IPS-18a (cell line): ENCODE measurements at regions not wholly inside any gene's neighbourhood (a gene's known extent, or its start where the extent isn't known, plus 50 kb on each side); places are given as distances from the start of the nearest gene placed in this dataset.
"Not testable (repeated sequence)": the region's sequence is repeated elsewhere in the genome, so short reads cannot be mapped to it uniquely, and the experiment has no call there.

Experiments used
- H3K27ac ChIP-seq: one replicate; pipeline ENCODE4 v1.5.1; 2013; ENCODE audit warnings: low read length
- H3K27me3 ChIP-seq: one replicate; pipeline ENCODE4 v1.6.1; 2013; ENCODE audit warnings: mild to moderate bottlenecking, low read length; ENCODE audit not compliant: control insufficient read depth, insufficient read depth
- H3K36me3 ChIP-seq: one replicate; pipeline ENCODE4 v1.6.1; 2013; ENCODE audit warnings: low read depth, low read length; ENCODE audit not compliant: control insufficient read depth
- H3K4me1 ChIP-seq: one replicate; pipeline ENCODE4 v1.6.1; 2013; ENCODE audit warnings: low read depth, low read length; ENCODE audit not compliant: control insufficient read depth
- H3K4me3 ChIP-seq: one replicate; pipeline ENCODE4 v1.5.1; 2013; ENCODE audit warnings: low read length
- H3K9ac ChIP-seq: one replicate; pipeline ENCODE4 v1.6.1; 2013; ENCODE audit warnings: mild to moderate bottlenecking, low read length, moderate library complexity
- H3K9me3 ChIP-seq: one replicate; pipeline ENCODE4 v1.6.1; 2013; ENCODE audit warnings: low read depth, low read length; ENCODE audit not compliant: control insufficient read depth

DNA sequence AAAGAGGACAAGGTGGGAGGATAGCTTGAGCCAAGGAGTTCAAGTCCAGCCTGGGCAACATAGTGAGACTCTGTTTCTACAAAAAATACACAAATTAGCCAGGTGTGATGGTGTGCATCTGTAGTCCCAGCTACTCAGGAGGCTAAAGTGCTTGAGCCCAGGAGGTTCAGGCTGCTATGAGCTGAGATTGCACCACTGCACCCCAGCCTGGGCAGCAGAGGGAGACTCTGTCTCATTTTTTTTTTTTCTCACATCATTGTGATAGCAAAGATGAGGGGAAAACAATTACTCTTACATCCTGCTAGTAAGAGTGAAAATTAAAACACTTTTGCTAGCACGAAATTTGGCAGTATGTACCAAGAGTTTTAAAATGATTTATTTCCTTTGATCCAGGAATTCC lies 463.7 kb downstream of the TMEM135 start:
- Histone ChIP-seq H3K9ac (no peak overlapping the region), H3K27me3 (no peaks in the 10 kb centered on the region), H3K27ac (no peak overlapping the region), H3K4me1 (no peaks in the 10 kb centered on the region), H3K9me3 (no peaks in the 10 kb centered on the region), H3K36me3 (no peaks in the 10 kb centered on the region), H3K4me3 (no peak overlapping the region)

DNA sequence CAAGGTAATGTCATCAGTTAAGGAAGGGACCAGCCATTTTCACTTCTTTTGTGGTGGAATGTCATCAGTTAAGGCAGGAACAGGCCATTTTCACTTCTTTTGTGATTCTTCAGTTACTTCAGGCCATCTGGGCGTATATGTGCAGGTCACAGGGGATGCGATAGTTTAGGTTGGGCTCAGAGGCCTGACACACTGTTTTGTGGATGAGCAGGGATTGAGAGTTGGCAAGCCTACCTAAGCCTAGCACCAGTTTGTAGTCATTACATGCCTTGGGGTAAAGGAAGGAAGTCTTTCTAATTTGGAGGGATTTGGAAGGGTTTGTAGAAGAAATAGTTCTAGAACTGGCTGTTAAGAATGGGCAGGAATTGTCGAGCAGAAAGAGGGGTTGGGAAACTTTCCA lies 457.2 kb downstream of the TMEM135 start:
- peaks cover 15% of the 10 kb centered on the region for H3K4me1 ChIP-seq
- not testable (repeated sequence) for H3K36me3 ChIP-seq, H3K27me3 ChIP-seq, H3K4me3 ChIP-seq, H3K9ac ChIP-seq, H3K27ac ChIP-seq, H3K9me3 ChIP-seq

DNA sequence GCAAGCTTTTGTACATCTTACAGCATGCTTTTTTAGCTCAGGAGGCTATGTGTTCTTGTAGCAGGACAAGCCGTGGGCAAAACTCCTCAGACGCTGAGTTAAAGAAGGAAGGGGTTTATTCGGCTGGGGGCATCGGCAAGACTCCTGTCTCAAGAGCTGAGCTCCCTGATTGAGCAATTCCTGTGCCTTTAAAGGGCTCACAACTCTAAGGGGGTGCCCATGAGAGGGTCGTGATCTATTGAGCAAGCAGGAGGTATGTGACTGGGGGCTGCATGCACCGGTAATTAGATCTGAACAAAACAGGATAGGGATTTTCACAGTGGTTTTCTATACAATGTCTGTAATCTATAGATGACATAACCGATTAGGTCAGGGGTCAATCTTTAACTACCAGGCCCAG lies 456.3 kb downstream of the TMEM135 start:
- peaks cover 15% of the 10 kb centered on the region for H3K4me1 ChIP-seq
- not testable (repeated sequence) for H3K36me3 ChIP-seq, H3K4me3 ChIP-seq, H3K9me3 ChIP-seq, H3K27ac ChIP-seq, H3K27me3 ChIP-seq, H3K9ac ChIP-seq

DNA sequence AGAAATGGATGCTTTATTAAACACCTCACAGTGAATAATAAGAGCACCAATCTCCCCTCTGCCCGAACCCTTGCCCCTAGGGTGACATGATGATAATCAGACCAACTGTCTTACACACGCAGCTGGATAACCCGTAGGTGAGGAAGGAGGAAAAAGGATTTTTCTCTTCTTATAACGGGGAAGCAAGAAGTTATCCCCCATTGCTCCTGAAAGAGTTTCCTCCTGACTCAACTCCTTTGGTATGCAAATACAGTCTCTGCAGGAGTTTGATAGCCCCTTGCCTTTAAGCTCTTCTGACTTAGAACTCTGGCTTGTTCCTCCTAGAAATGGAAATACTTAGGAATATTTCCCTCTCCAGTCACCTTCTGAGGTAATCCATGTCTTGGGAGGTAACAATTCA lies 455.8 kb downstream of the TMEM135 start:
- no peaks in the 10 kb centered on the region for H3K36me3 ChIP-seq
- H3K27me3 ChIP-seq, result no peaks in the 10 kb centered on the region
- peak overlapping the region; percentile 32 for H3K4me3 ChIP-seq
- H3K9me3 ChIP-seq, result no peaks in the 10 kb centered on the region
- no peak overlapping the region for H3K27ac ChIP-seq
- no peak overlapping the region for H3K9ac ChIP-seq
- peaks cover 15% of the 10 kb centered on the region for H3K4me1 ChIP-seq

DNA sequence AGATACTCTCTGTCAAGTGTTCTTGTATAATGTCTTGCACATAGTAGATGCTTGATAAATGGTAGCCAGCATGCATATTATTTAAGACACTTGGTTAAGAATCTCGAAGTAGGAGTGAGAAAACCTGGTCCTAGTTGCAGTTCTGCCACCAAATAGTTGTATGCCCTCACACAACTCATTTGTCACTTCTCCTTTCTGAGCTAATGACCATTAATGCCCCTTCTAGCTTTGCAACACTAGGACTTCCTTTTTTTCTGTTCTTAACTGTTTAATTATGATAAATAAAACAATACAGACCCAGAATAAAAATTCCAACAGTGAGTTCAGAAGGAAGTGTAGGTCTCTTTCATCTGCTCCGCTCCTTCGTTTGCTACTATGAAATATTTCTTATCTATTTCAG lies 453.6 kb downstream of the TMEM135 start:
- Histone ChIP-seq H3K4me1 (peaks cover 15% of the 10 kb centered on the region), H3K4me3 (no peak overlapping the region), H3K9me3 (no peaks in the 10 kb centered on the region), H3K36me3 (no peaks in the 10 kb centered on the region), H3K9ac (no peak overlapping the region), H3K27me3 (no peaks in the 10 kb centered on the region), H3K27ac (no peak overlapping the region)

DNA sequence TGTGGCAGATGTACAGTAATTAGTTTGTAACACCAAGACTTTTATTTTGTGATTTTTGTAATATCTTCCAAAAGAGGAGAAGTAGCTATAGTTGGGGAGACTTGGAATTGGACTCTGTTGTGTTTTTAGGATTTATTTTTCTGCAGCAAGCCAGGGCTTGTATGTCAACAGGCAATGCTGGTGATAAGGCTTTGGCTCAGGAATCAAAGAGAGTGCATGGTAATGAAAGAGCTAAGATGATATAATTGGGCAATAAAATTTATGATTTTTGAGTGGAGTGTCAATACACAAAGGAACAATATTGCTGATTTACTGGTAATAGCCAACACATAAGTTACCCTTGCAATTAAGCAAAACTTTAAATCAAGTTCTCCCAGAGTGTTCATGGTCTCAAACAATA lies 452.9 kb downstream of the TMEM135 start:
- peaks cover 15% of the 10 kb centered on the region for H3K4me1 ChIP-seq
- no peaks in the 10 kb centered on the region for H3K27me3 ChIP-seq
- H3K36me3 ChIP-seq, result no peaks in the 10 kb centered on the region
- no peak overlapping the region for H3K27ac ChIP-seq
- no peaks in the 10 kb centered on the region for H3K9me3 ChIP-seq
- H3K4me3 ChIP-seq, result no peak overlapping the region
- H3K9ac ChIP-seq, result no peak overlapping the region

DNA sequence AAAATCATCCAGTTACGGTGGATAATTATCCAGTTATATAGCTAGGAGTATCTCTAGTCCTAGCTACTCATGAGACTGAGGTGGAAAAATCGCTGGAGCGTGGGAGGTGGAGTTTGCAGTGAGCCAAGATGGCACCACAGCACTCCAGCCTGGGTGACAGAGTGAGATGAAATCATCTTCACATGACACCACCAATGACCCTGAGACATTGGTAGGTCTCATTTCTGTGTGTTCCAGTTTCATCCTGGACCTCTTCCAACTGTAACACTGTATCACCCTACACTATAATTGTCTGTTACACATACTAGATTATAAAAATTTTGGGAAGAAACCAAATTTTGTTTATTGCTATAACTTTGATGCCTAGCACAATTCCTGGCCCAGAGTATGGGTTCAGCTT lies 446.8 kb downstream of the TMEM135 start:
- Histone ChIP-seq H3K36me3 (no peaks in the 10 kb centered on the region), H3K9me3 (no peaks in the 10 kb centered on the region), H3K4me3 (no peak overlapping the region), H3K27ac (no peak overlapping the region), H3K4me1 (no peaks in the 10 kb centered on the region), H3K9ac (no peak overlapping the region), H3K27me3 (no peaks in the 10 kb centered on the region)

DNA sequence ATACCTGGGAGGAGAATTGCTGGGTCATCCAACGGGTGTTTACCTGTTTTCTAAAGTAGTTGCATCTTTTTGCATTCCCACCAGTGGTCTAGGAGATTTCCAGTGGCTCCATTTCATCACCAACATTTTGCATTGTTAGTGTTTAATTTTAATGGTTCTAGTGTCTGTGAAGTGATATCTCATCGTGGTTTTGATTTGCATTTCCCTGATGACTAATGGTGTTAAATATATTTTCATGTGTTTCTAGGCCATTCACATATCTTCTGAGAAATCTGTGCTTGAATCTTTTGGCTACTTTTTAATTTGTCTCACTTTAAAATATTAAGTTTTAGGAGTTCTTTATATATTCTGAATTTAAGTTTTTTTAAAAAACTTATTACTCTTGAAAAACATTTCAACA lies 439.6 kb downstream of the TMEM135 start:
- Histone ChIP-seq H3K36me3 (no peaks in the 10 kb centered on the region), H3K4me1 (no peaks in the 10 kb centered on the region), H3K27ac (no peak overlapping the region), H3K4me3 (no peak overlapping the region), H3K9ac (no peak overlapping the region), H3K9me3 (no peaks in the 10 kb centered on the region), H3K27me3 (no peaks in the 10 kb centered on the region)

DNA sequence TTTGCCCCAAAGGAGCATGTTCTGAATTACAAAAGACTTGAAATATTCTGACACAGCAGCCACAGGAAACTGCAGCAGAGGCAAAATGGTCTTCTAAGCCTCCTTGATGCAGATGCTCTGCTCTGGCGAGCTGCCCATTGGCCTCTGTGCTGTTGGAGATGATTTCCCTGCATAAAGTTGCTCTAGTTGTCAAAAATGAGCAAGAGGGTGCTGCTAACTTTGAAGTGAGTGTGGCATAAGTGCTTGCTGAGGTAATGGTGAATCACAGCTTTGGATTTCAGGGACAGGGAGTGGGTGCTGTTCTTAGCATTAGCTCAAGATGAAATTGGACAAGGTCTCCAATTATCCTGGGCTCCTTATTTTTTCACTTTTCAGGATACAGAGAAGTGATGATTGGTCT lies 435.4 kb downstream of the TMEM135 start:
- no peaks in the 10 kb centered on the region for H3K27me3 ChIP-seq

DNA sequence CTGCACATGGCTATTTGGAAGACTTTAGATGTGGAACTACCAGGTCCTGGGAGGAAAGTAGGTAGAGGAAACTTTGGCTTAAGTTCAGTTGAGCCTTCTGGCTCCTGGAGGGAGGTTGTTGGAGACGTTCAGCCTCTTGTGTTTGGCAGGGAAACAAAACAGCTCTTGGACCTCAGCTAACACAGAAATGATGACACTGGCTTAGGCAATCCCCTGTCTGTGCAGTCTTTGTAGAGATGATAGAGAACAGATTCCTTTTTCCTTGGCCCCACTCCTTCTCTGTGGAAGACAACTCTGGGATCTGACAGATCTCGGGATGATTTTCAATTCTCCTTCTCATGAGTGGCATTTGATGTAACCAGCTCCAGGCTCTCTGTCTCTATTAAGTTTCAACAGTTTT lies 428.5 kb downstream of the TMEM135 start:
- no peaks in the 10 kb centered on the region for H3K27me3 ChIP-seq
- H3K9me3 ChIP-seq, result no peaks in the 10 kb centered on the region
- no peaks in the 10 kb centered on the region for H3K36me3 ChIP-seq
- no peak overlapping the region for H3K27ac ChIP-seq
- H3K9ac ChIP-seq, result no peak overlapping the region
- H3K4me1 ChIP-seq, result no peaks in the 10 kb centered on the region
- H3K4me3 ChIP-seq, result no peak overlapping the region

More for the DNA sequence above, 435.4 kb downstream of the TMEM135 start:
- Histone ChIP-seq H3K36me3 (no peaks in the 10 kb centered on the region), H3K9ac (no peak overlapping the region), H3K27ac (no peak overlapping the region), H3K9me3 (no peaks in the 10 kb centered on the region), H3K4me1 (no peaks in the 10 kb centered on the region), H3K4me3 (no peak overlapping the region)

DNA sequence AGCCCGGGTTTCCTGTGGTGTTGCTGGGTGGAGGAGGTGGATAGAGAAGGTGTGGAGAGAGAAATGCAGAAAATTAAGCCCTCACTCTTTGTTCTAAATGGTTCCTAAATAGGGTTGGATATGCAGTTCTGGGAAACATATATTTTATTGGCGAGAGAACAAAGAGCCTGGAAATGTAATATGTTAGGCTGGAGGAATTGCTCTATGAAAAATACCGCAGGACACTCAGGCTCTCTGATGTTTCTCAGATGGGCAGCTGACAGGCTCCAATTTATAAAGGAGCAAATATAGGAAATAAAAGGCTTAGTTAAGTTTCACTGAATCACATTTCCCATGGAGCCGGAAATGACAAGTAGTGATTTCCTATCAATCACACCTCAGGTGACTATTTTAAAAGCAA lies 428.0 kb downstream of the TMEM135 start:
- no peaks in the 10 kb centered on the region for H3K9me3 ChIP-seq

DNA sequence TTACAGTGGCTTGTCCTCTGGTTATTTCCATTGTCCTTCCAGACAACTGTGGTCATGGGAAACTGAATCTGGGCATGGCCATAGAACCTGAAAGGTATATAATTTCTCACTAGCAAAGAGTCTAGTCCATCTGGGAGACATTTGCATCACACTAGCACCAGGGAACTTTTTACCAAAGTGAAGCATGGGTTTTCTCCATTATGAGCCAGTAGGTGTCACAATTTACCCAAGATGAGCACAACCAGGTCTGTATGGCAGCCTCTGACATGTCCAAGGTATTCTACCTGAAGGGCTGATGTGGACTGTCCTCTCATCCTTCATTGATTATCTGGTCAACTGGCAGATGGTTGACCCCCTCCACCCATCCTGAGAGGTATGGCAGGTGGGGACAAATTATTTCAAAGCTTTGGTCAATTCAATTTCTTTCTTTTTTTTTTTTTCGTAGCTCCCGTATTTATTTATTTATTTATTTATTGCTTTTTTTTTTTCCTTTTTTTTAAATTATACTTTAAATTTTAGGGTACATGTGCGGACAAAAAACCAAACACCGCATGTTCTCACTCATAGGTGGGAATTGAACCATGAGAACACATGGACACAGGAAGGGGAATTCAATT lies 425.9 kb downstream of the TMEM135 start:
- Histone ChIP-seq H3K27me3 (no peaks in the 10 kb centered on the region), H3K4me1 (no peaks in the 10 kb centered on the region), H3K27ac (no peak overlapping the region), H3K36me3 (no peaks in the 10 kb centered on the region), H3K9ac (no peak overlapping the region), H3K4me3 (no peak overlapping the region), H3K9me3 (no peaks in the 10 kb centered on the region)

More for the DNA sequence above, 428.0 kb downstream of the TMEM135 start:
- Histone ChIP-seq H3K4me1 (no peaks in the 10 kb centered on the region), H3K36me3 (no peaks in the 10 kb centered on the region), H3K27ac (no peak overlapping the region), H3K27me3 (no peaks in the 10 kb centered on the region), H3K9ac (no peak overlapping the region), H3K4me3 (no peak overlapping the region)
